ENCODE measurements at regions not wholly inside any gene's neighbourhood (a gene's known extent, or its start where the extent isn't known, plus 50 kb on each side); places are given as distances from the start of the nearest gene placed in this dataset.

GRCh38 chr6:14284969-14285590, 167.5 kb downstream of the CD83 start:
- DNase-seq, result no peak
- ChIA-PET POLR2A (no interaction called here), CTCF (no interaction called here)
- BruUV-seq (replicated peaks), result no TSS peak
- H3K27ac Mint-ChIP-seq (ENCODE audit: unreplicated experiment), result no peak overlapping the region
- no peaks in the 10 kb centered on the region for H3K27me3 ChIP-seq (replicated peaks; ENCODE audit: control insufficient read depth, insufficient read depth, low read length)
- no peak overlapping the region for H3K4me3 Mint-ChIP-seq (ENCODE audit: unreplicated experiment)
- no peaks in the 10 kb centered on the region; the same call in 1 of the 2 replicates for H3K4me1 ChIP-seq
- intact Hi-C loops (cut with micrococcal nuclease; ENCODE audit: unreplicated experiment), result no loop called here
- H3K9me3 Mint-ChIP-seq (ENCODE audit: unreplicated experiment), result peaks cover 7% of the 10 kb centered on the region
- no peaks in the 10 kb centered on the region for H3K36me3 Mint-ChIP-seq (ENCODE audit: insufficient read depth, unreplicated experiment)
- H3K36me3 ChIP-seq (ENCODE audit: control insufficient read depth, insufficient read depth, low read length), result no peaks in the 10 kb centered on the region
- no peaks in the 10 kb centered on the region for H3K27me3 Mint-ChIP-seq (ENCODE audit: insufficient read depth, unreplicated experiment)
- peaks cover 6% of the 10 kb centered on the region for H3K4me1 Mint-ChIP-seq (ENCODE audit: low read depth, unreplicated experiment)
- TF ChIP-seq, protein P1, sequence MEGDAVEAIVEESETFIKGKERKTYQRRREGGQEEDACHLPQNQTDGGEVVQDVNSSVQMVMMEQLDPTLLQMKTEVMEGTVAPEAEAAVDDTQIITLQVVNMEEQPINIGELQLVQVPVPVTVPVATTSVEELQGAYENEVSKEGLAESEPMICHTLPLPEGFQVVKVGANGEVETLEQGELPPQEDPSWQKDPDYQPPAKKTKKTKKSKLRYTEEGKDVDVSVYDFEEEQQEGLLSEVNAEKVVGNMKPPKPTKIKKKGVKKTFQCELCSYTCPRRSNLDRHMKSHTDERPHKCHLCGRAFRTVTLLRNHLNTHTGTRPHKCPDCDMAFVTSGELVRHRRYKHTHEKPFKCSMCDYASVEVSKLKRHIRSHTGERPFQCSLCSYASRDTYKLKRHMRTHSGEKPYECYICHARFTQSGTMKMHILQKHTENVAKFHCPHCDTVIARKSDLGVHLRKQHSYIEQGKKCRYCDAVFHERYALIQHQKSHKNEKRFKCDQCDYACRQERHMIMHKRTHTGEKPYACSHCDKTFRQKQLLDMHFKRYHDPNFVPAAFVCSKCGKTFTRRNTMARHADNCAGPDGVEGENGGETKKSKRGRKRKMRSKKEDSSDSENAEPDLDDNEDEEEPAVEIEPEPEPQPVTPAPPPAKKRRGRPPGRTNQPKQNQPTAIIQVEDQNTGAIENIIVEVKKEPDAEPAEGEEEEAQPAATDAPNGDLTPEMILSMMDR (IDR thresholded peaks at IDR 0.05; ENCODE audit: insufficient read depth in 1 of 2, low read depth in 1 of 2, low read length in 1 of 2, severe bottlenecking in 1 of 2, unreplicated experiment in 1 of 2), result no peak
- H3K9me3 ChIP-seq, result no peaks in the 10 kb centered on the region
- H3K4me3 ChIP-seq (ENCODE audit: low read depth, low read length), result no peak overlapping the region

- Mint-ChIP-seq H3K4me1 (ENCODE audit: low read depth, unreplicated experiment) (peaks cover 6% of the 10 kb centered on the region), H3K27ac (ENCODE audit: unreplicated experiment) (no peak overlapping the region), H3K9me3 (ENCODE audit: unreplicated experiment) (no peaks in the 10 kb centered on the region), H3K27me3 (ENCODE audit: insufficient read depth, unreplicated experiment) (no peaks in the 10 kb centered on the region), H3K4me3 (ENCODE audit: unreplicated experiment) (no peak overlapping the region), H3K36me3 (ENCODE audit: insufficient read depth, unreplicated experiment) (no peaks in the 10 kb centered on the region)
- ChIA-PET CTCF (no interaction called here), POLR2A (no interaction called here)
- no peak overlapping the region for H3K4me3 ChIP-seq (ENCODE audit: low read depth, low read length)
- BruUV-seq (replicated peaks), result no TSS peak
- no peak for DNase-seq
- no peaks in the 10 kb centered on the region for H3K27me3 ChIP-seq (replicated peaks; ENCODE audit: control insufficient read depth, insufficient read depth, low read length)
- H3K9me3 ChIP-seq, result no peaks in the 10 kb centered on the region
- TF ChIP-seq, protein P1 (IDR thresholded peaks at IDR 0.05; ENCODE audit: insufficient read depth in 1 of 2, low read depth in 1 of 2, low read length in 1 of 2, severe bottlenecking in 1 of 2, unreplicated experiment in 1 of 2), result no peak
- intact Hi-C loops (cut with micrococcal nuclease; ENCODE audit: unreplicated experiment), result no loop called here
- H3K4me1 ChIP-seq, result no peaks in the 10 kb centered on the region; the same call in 1 of the 2 replicates
- no peaks in the 10 kb centered on the region for H3K36me3 ChIP-seq (ENCODE audit: control insufficient read depth, insufficient read depth, low read length)
Observed at GRCh38 chr6:14286144-14286543, 168.6 kb downstream of the CD83 start.

- ChIA-PET CTCF (no interaction called here), POLR2A (no interaction called here)
- intact Hi-C loops (cut with micrococcal nuclease; ENCODE audit: unreplicated experiment), result no loop called here
- H3K36me3 Mint-ChIP-seq (ENCODE audit: insufficient read depth, unreplicated experiment), result no peaks in the 10 kb centered on the region
- TF ChIP-seq, protein P1 (IDR thresholded peaks at IDR 0.05; ENCODE audit: insufficient read depth in 1 of 2, low read depth in 1 of 2, low read length in 1 of 2, severe bottlenecking in 1 of 2, unreplicated experiment in 1 of 2), result no peak
- H3K4me1 Mint-ChIP-seq (ENCODE audit: low read depth, unreplicated experiment), result peaks cover 6% of the 10 kb centered on the region
- H3K4me3 ChIP-seq (ENCODE audit: low read depth, low read length), result no peak overlapping the region
- no peaks in the 10 kb centered on the region for H3K36me3 ChIP-seq (ENCODE audit: control insufficient read depth, insufficient read depth, low read length)
- no peaks in the 10 kb centered on the region for H3K27me3 Mint-ChIP-seq (ENCODE audit: insufficient read depth, unreplicated experiment)
- H3K4me3 Mint-ChIP-seq (ENCODE audit: unreplicated experiment), result no peak overlapping the region
- BruUV-seq (replicated peaks), result no TSS peak
- no peaks in the 10 kb centered on the region for H3K27me3 ChIP-seq (replicated peaks; ENCODE audit: control insufficient read depth, insufficient read depth, low read length)
- no peaks in the 10 kb centered on the region for H3K9me3 Mint-ChIP-seq (ENCODE audit: unreplicated experiment)
- H3K9me3 ChIP-seq, result no peaks in the 10 kb centered on the region
- no peak overlapping the region for H3K27ac Mint-ChIP-seq (ENCODE audit: unreplicated experiment)
- no peaks in the 10 kb centered on the region; the same call in 1 of the 2 replicates for H3K4me1 ChIP-seq
- no peak for DNase-seq
Observed at GRCh38 chr6:14286634-14287428, 169.3 kb downstream of the CD83 start.

Data from Caco-2 (cell line).